ENCODE measurements at regions not wholly inside any gene's neighbourhood (a gene's known extent, or its start where the extent isn't known, plus 50 kb on each side); places are given as distances from the start of the nearest gene placed in this dataset.

DNA sequence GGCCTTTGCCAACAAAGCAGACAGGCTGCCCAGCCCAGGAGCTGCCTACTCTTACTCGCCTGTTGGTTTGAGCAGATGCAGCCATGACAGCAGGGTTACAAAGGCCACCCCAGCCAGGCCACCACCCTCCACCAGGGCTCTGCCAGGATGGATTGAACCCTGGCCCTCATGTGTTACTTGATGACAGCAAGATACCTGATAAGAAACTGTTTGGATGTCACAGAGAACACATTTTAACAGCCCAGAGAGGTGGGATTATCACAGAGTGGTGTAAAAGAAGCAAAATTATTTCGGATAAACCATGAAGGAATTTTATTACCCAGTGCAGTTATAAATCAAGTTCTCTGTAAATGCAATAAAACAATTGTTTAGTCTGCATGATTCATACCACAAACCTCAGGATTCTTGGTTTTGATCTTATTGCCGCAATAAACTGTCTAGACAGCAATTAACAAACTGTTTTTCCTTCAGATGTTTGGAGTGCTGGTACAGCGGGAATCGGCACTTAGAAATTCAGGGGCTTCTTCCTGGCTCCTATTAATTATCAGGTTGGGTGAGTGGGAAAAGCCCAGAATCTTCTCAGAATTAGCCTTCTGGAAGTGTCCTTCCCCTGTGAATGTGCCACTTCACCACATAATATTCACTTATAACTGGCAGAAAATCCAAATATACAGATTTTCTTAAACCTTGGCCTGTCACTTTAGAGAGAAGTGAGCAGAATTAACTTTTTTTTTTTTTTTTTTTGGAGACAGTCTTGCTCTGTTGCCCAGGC, 58.0 kb upstream of the SALL4 start:
- H3K4me1 Mint-ChIP-seq, result peaks cover 14% of the 10 kb centered on the region
- H3K9me3 Mint-ChIP-seq, result no peaks in the 10 kb centered on the region
- no peaks in the 10 kb centered on the region for H3K36me3 Mint-ChIP-seq (ENCODE audit: low read depth)
- H3K27me3 Mint-ChIP-seq (ENCODE audit: low read depth), result no peaks in the 10 kb centered on the region
- H3K27ac Mint-ChIP-seq (ENCODE audit: unreplicated experiment), result peak overlapping the region; percentile 35
- DNase-seq (ENCODE audit: low read depth, low spot score), result no peak
- no peak overlapping the region for H3K4me3 Mint-ChIP-seq
- TF ChIP-seq, protein P1, sequence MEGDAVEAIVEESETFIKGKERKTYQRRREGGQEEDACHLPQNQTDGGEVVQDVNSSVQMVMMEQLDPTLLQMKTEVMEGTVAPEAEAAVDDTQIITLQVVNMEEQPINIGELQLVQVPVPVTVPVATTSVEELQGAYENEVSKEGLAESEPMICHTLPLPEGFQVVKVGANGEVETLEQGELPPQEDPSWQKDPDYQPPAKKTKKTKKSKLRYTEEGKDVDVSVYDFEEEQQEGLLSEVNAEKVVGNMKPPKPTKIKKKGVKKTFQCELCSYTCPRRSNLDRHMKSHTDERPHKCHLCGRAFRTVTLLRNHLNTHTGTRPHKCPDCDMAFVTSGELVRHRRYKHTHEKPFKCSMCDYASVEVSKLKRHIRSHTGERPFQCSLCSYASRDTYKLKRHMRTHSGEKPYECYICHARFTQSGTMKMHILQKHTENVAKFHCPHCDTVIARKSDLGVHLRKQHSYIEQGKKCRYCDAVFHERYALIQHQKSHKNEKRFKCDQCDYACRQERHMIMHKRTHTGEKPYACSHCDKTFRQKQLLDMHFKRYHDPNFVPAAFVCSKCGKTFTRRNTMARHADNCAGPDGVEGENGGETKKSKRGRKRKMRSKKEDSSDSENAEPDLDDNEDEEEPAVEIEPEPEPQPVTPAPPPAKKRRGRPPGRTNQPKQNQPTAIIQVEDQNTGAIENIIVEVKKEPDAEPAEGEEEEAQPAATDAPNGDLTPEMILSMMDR (conservative IDR thresholded peaks at IDR 0.05), result no peak

DNA sequence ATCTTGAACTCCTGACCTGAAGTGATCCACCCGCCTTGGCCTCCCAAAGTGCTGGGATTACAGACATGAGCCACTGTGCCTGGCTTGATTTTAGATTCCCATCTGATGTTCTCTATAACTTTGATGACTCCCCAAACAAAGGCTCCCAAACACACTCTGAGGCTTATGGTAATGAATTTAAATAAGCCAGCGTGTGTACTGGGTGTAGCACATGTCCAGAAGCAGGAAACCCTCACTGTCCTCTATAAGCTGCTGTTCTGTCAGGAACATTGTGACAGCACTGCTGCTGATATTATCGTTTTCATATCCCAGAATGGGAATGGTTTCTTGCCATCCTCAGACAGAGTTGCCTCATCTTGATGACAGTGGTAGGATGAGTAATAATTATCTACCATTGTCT, 54.1 kb upstream of the SALL4 start:
- no peak for DNase-seq (ENCODE audit: low read depth, low spot score)
- TF ChIP-seq, protein P1 (conservative IDR thresholded peaks at IDR 0.05), result no peak
- no peaks in the 10 kb centered on the region for H3K36me3 Mint-ChIP-seq (ENCODE audit: low read depth)
- no peak overlapping the region for H3K4me3 Mint-ChIP-seq
- H3K27me3 Mint-ChIP-seq (ENCODE audit: low read depth), result no peaks in the 10 kb centered on the region
- no peak overlapping the region for H3K27ac Mint-ChIP-seq (ENCODE audit: unreplicated experiment)
- peaks cover 14% of the 10 kb centered on the region for H3K4me1 Mint-ChIP-seq
- no peaks in the 10 kb centered on the region for H3K9me3 Mint-ChIP-seq

DNA sequence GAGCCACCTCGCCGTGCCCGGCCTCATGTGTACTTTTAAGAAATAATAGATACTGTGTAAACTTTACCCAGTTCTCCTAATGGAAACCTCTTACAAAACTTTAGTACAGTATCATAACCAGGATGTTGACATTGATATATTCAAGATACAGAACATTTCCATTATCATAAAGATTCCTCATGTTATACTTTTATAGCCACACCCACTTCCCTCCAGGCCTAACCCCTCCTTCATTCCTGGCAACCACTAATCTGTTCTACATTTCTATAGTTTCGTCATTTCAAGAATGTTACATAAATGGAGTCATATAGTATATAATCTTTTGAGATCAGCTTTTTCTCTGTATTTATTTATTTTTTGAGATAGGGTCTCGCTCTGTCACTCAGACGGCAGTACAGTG, 52.6 kb upstream of the SALL4 start:
- Mint-ChIP-seq H3K4me3 (no peak overlapping the region), H3K9me3 (no peaks in the 10 kb centered on the region), H3K4me1 (peaks cover 14% of the 10 kb centered on the region), H3K27ac (ENCODE audit: unreplicated experiment) (no peak overlapping the region), H3K27me3 (ENCODE audit: low read depth) (no peaks in the 10 kb centered on the region), H3K36me3 (ENCODE audit: low read depth) (no peaks in the 10 kb centered on the region)
- no peak for DNase-seq (ENCODE audit: low read depth, low spot score)
- TF ChIP-seq, protein P1 (conservative IDR thresholded peaks at IDR 0.05), result no peak

All from neural crest cell (in vitro differentiated cells).